ENCODE measurements at regions not wholly inside any gene's neighbourhood (a gene's known extent, or its start where the extent isn't known, plus 50 kb on each side); places are given as distances from the start of the nearest gene placed in this dataset.
A peak's percentile ranks its signal among the peaks of the same experiment; 100 is the strongest.

DNA sequence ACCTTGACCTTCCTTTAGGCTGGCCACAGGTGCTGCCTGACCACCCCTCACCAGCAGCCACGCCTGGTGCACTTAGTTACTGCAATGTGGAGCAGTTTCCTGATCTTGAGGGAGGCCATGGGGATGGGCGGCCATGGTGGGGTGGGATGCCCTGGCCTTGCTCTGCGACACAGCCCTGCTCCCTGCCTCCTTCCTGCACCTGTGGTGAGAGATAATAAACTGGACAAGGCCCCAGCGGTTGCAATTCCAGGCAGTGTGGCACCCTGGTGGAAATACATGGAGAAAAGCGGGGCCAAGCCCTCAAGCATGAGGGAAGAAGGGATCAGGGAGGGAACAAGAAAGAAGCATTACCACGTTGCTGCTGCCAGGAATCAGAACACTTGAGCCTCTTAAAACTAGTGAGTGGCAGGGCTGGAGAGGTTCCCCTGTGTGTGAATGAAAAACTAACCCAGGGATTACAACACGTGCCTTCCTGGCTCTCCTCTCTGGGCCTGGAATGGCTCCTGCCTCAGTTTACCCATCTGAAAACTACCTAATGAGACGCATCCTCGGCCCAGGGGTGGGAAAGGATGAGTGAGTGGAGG lies 213.2 kb downstream of the LY86 start:
- WGBS, 2 experiments (ENCODE audit: insufficient coverage in 2 of 2) = 80 to 90% methylated on average over 3 to 5 of the region's 9 CpGs
- Histone ChIP-seq H3K4me3 (ENCODE audit: extremely low read depth, insufficient read depth, low read length, poor library complexity, severe bottlenecking) (no peak overlapping the region), H3K4me1 (ENCODE audit: control insufficient read depth, insufficient read depth, low read length, poor library complexity, severe bottlenecking) (peaks cover 3% of the 10 kb centered on the region), H3K27ac (ENCODE audit: low read depth, low read length, severe bottlenecking) (no peak overlapping the region), H3K9me3 (ENCODE audit: control insufficient read depth, low read length) (no peaks in the 10 kb centered on the region), H3K36me3 (ENCODE audit: control insufficient read depth, insufficient read depth, low read length) (no peaks in the 10 kb centered on the region)

DNA sequence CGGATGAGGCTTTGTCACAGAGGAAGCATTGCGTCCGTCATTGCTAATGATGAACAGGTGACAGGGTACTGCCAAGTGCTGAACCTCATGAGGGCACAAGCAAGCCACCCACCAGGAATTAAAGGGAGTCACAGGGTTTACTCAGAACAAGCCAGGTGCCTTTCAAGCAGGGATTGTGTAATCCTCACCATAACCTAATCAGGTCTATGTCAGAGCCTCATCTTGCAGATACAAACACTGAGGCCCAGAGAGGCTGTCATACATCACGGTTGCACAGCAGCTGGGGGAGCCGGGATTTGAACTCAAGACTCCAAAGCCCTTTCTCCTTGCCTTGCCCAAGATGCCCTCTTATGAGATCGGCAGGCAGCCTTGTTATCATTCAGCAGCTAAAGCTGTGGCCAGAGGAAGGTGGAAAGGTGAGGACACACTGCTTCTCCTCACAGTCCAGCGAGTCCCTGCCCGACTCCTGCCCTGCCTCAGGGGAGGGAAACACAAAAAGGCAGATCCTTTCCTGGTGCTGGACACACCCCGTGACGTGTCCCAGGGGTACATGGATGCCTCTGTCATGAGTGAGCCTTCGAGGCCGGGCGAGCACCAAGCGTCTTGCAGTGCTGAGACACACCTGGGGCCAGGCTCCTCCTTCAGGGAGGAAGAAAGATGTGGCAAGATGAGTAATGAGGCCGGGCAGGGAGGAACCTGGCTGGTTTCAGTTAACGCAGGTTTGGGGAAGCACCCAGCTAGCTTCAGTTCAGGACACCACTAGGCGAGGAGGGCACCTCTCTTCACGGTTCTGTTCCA lies 214.9 kb downstream of the LY86 start:
- Histone ChIP-seq H3K4me1 (ENCODE audit: control insufficient read depth, insufficient read depth, low read length, poor library complexity, severe bottlenecking) (peaks cover 3% of the 10 kb centered on the region), H3K27ac (ENCODE audit: low read depth, low read length, severe bottlenecking) (no peak overlapping the region), H3K9me3 (ENCODE audit: control insufficient read depth, low read length) (no peaks in the 10 kb centered on the region), H3K4me3 (ENCODE audit: extremely low read depth, insufficient read depth, low read length, poor library complexity, severe bottlenecking) (no peak overlapping the region), H3K36me3 (ENCODE audit: control insufficient read depth, insufficient read depth, low read length) (no peaks in the 10 kb centered on the region)
- 86 to 89% methylated on average over 12 to 18 of the region's 18 CpGs for WGBS, 2 experiments (ENCODE audit: insufficient coverage in 2 of 2)

DNA sequence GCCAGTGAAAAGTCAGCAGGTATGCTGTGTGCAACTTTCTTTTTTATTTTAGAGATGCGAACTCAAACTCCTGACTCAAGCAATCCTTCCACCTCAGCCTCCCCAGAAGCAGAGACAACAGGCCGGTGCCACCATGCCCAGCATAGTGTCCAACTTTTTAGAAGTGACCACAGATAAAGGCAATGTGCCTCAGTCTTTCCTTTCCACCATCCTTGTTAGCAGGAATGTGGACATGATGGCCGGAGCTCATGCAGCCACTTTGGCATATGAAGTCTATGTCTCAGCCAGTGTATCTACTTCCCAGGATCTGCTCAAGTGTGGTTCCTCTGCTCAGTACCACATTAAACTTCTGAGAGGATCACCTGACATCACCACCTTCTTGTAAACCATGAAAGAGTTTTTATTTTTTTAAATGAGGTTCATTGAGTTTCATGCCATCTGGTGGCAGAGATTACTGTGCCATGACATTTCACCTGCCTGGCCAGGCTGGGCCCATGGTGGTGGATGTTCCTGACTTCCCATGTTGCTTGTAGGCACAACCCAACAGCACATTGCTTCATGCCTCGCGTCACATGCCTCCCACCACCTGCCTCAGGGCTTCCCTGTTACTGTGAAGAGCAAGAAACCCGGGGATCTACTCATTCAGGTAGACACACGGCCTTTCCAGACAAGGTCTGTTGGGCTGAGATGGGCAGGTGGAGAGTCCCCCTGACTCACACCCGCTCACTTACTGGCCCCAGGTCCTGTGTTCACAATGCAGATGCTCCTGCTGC lies 216.5 kb downstream of the LY86 start:
- peaks cover 3% of the 10 kb centered on the region for H3K4me1 ChIP-seq (ENCODE audit: control insufficient read depth, insufficient read depth, low read length, poor library complexity, severe bottlenecking)
- WGBS, 2 experiments (ENCODE audit: insufficient coverage in 2 of 2) = 93 to 94% methylated on average over 6 to 7 of the region's 8 CpGs
- H3K4me3 ChIP-seq (ENCODE audit: extremely low read depth, insufficient read depth, low read length, poor library complexity, severe bottlenecking) = no peak overlapping the region
- no peak overlapping the region for H3K27ac ChIP-seq (ENCODE audit: low read depth, low read length, severe bottlenecking)
- H3K36me3 ChIP-seq (ENCODE audit: control insufficient read depth, insufficient read depth, low read length) = no peaks in the 10 kb centered on the region
- no peaks in the 10 kb centered on the region for H3K9me3 ChIP-seq (ENCODE audit: control insufficient read depth, low read length)

DNA sequence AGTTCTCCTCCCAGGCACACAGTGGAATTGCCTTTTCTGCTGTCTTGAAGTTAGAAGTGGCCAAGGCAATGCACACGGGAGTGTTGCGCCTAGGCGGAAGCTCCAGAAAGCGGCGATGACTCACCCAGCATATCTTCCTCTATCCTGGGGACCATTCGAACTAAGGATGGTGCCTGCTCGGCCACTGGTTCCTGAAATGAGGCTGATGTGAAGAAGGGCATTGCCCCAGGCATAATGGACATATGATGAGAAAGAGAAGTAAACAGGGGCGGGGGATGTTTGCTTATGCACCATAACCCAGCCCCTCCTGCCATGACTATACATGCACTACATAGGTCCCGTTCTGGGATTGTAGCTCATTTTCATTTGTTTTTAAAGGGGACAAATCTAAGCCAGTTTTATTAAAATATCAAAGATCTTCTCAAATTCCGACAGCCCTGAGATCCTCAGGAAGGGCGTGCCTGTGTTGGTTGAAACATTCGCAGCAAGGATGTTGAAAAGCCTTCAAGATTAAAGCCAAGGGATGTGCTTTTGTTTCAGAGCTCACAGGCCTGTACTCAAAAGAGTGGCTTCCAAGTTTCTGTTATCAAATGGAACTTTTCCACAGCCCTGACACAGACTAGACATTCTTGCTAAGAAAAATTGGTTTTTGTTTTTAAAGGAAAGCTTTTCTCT lies 218.5 kb downstream of the LY86 start:
- 95 to 96% methylated on average over 10 to 11 of the region's 12 CpGs for WGBS, 2 experiments (ENCODE audit: insufficient coverage in 2 of 2)
- H3K9me3 ChIP-seq (ENCODE audit: control insufficient read depth, low read length) = no peaks in the 10 kb centered on the region
- no peak overlapping the region for H3K27ac ChIP-seq (ENCODE audit: low read depth, low read length, severe bottlenecking)
- H3K36me3 ChIP-seq (ENCODE audit: control insufficient read depth, insufficient read depth, low read length) = no peaks in the 10 kb centered on the region
- no peak overlapping the region for H3K4me3 ChIP-seq (ENCODE audit: extremely low read depth, insufficient read depth, low read length, poor library complexity, severe bottlenecking)
- H3K4me1 ChIP-seq (ENCODE audit: control insufficient read depth, insufficient read depth, low read length, poor library complexity, severe bottlenecking) = peaks cover 13% of the 10 kb centered on the region

DNA sequence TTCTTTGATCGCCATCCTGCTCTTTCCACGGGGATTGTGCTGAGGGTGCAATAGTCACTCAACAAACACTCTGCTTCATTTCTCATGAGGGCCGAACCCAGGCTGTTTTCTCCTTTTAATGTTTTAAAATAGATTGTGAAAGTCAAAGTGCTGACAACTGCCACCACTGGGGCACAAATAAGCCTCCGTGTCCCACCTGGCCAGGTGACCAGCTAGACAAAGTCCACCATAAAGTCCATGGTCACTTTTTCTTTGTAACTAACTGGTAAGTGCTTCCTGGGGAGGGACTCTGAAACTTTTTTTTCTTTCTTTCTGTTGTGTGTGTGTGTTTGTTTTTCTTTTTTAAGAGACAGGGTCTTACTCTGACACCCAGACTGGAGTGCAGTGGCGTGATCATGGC lies 219.8 kb downstream of the LY86 start:
- Histone ChIP-seq H3K4me3 (ENCODE audit: extremely low read depth, insufficient read depth, low read length, poor library complexity, severe bottlenecking) (no peak overlapping the region), H3K36me3 (ENCODE audit: control insufficient read depth, insufficient read depth, low read length) (no peaks in the 10 kb centered on the region), H3K9me3 (ENCODE audit: control insufficient read depth, low read length) (no peaks in the 10 kb centered on the region), H3K27ac (ENCODE audit: low read depth, low read length, severe bottlenecking) (no peak overlapping the region), H3K4me1 (ENCODE audit: control insufficient read depth, insufficient read depth, low read length, poor library complexity, severe bottlenecking) (peaks cover 18% of the 10 kb centered on the region)
- 100% methylated on average over 2 of the region's 5 CpGs; no CpG with 5 or more reads in 1 of the 2 experiments for WGBS, 2 experiments (ENCODE audit: insufficient coverage in 2 of 2)

DNA sequence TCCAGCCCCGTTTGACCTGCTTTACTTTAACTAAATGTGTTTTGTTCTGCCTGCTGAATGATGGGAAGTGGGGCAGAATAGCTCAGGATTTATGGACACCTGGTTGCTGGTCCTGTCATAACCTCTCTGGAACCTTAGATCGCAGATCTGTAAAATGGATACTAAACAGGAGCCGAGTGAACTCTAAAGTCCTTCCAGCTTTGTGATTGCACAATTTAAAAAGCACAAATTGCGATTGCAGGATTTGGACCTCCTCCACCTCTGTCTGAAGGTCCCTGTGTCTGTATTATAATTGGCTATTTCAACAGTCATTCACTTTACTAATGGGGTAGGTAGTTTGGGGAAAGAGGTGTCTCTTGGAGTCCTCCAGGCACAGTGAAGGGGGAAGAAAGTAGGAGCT lies 220.4 kb downstream of the LY86 start:
- 91 to 97% methylated on average over 2 to 3 of the region's 4 CpGs for WGBS, 2 experiments (ENCODE audit: insufficient coverage in 2 of 2)
- H3K9me3 ChIP-seq (ENCODE audit: control insufficient read depth, low read length) = no peaks in the 10 kb centered on the region

DNA sequence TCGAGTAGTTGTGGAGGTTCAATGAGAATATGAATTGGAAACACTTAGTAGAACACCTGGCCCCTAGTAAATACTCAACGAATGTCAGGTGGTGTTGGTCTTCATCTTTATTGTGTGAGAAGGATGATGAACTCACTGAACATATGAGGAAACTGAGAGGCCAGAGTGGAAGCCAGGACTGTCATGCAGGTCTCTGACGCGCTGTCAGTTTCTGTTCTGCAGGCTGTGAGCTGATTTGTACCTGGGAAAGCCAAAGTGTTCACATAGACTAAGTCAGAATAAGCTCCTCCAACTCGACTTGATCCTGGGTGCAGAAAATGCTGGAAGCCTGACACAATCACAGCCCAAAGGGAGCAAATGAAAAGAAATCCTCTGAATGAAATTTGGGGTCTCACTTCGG lies 222.2 kb downstream of the LY86 start:
- H3K9me3 ChIP-seq (ENCODE audit: control insufficient read depth, low read length) = no peaks in the 10 kb centered on the region
- no peaks in the 10 kb centered on the region for H3K36me3 ChIP-seq (ENCODE audit: control insufficient read depth, insufficient read depth, low read length)
- H3K27ac ChIP-seq (ENCODE audit: low read depth, low read length, severe bottlenecking) = peak overlapping the region; percentile 88
- H3K4me1 ChIP-seq (ENCODE audit: control insufficient read depth, insufficient read depth, low read length, poor library complexity, severe bottlenecking) = peaks cover 18% of the 10 kb centered on the region
- no peak overlapping the region for H3K4me3 ChIP-seq (ENCODE audit: extremely low read depth, insufficient read depth, low read length, poor library complexity, severe bottlenecking)
- 71 to 93% methylated on average over 4 of the region's 6 CpGs for whole genome bisulfite sequencing, 2 experiments (ENCODE audit: insufficient coverage in 2 of 2)

More for the DNA sequence above, 220.4 kb downstream of the LY86 start:
- peaks cover 18% of the 10 kb centered on the region for H3K4me1 ChIP-seq (ENCODE audit: control insufficient read depth, insufficient read depth, low read length, poor library complexity, severe bottlenecking)
- H3K36me3 ChIP-seq (ENCODE audit: control insufficient read depth, insufficient read depth, low read length) = no peaks in the 10 kb centered on the region
- no peak overlapping the region for H3K4me3 ChIP-seq (ENCODE audit: extremely low read depth, insufficient read depth, low read length, poor library complexity, severe bottlenecking)
- no peak overlapping the region for H3K27ac ChIP-seq (ENCODE audit: low read depth, low read length, severe bottlenecking)

DNA sequence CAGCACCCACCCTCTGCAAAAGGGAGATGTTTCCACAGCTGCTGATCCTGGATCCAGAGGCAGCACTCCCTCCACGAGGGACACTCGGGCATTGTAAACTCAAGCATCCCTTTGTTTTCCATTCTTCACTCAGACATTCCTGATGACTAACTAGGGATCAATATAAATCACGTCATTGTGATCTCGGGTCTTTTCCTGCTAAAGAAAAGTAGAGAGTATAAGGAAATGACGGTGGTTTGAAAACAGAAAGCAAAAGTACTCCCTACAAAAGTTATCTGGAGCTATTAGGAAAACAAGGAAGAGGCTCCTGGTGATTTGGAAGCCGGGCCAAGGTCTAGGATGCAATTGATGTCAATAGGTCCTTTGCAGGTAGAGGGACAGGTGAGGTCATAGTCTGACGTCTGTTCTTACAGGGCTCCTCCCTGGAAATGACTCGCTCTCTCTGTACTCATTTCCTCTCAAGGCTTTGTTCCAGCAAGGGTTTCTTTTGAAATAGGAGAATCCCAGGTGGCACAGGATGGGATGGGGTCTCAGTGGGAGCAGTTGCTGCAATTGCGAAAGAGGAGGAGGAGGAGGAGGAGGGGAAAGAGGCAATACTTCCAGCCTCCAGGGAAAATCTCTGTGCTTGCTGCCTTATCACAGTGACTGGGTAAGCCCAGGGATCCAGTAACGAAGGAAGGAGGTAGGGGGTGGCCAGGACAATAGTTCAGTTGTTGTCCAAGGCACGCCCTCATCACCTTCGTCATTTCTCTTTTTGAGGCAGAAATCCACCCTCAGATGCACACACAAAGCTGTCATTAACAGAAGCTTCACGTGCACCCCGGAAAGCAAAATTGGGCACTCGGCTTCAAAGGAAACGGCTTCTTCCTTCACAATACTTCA lies 222.8 kb downstream of the LY86 start:
- H3K27ac ChIP-seq (ENCODE audit: low read depth, low read length, severe bottlenecking) = peak overlapping the region; percentile 88
- peaks cover 18% of the 10 kb centered on the region for H3K4me1 ChIP-seq (ENCODE audit: control insufficient read depth, insufficient read depth, low read length, poor library complexity, severe bottlenecking)
- no peaks in the 10 kb centered on the region for H3K9me3 ChIP-seq (ENCODE audit: control insufficient read depth, low read length)
- H3K36me3 ChIP-seq (ENCODE audit: control insufficient read depth, insufficient read depth, low read length) = no peaks in the 10 kb centered on the region
- no peak overlapping the region for H3K4me3 ChIP-seq (ENCODE audit: extremely low read depth, insufficient read depth, low read length, poor library complexity, severe bottlenecking)
- 31 to 42% methylated on average over 9 to 11 of the region's 16 CpGs for WGBS, 2 experiments (ENCODE audit: insufficient coverage in 2 of 2)

DNA sequence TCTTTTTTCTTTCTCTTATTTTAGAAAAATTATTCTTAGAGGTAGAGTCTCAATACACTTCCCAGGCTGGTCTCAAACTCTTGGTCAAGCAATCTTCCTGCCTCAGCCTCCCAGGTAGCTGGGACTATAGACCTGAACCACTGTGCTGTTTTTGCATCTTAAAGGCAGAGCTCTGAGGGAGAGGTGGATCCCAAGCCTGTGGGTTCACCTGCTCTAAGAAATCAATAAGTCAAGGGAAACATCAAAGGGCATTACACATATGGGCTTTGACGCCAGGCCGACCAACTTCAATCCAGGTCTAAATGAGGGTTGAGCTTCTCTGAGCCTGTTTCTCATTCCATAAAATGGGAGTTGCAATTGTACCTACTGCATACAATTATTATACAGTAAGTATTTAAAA lies 223.9 kb downstream of the LY86 start:
- H3K9me3 ChIP-seq (ENCODE audit: control insufficient read depth, low read length) = no peaks in the 10 kb centered on the region
- no peaks in the 10 kb centered on the region for H3K36me3 ChIP-seq (ENCODE audit: control insufficient read depth, insufficient read depth, low read length)
- peaks cover 18% of the 10 kb centered on the region for H3K4me1 ChIP-seq (ENCODE audit: control insufficient read depth, insufficient read depth, low read length, poor library complexity, severe bottlenecking)
- no peak overlapping the region for H3K4me3 ChIP-seq (ENCODE audit: extremely low read depth, insufficient read depth, low read length, poor library complexity, severe bottlenecking)
- 92% methylated on average over 2 of the region's 2 CpGs; no CpG with 5 or more reads in 1 of the 2 experiments for WGBS, 2 experiments (ENCODE audit: insufficient coverage in 2 of 2)
- H3K27ac ChIP-seq (ENCODE audit: low read depth, low read length, severe bottlenecking) = no peak overlapping the region

DNA sequence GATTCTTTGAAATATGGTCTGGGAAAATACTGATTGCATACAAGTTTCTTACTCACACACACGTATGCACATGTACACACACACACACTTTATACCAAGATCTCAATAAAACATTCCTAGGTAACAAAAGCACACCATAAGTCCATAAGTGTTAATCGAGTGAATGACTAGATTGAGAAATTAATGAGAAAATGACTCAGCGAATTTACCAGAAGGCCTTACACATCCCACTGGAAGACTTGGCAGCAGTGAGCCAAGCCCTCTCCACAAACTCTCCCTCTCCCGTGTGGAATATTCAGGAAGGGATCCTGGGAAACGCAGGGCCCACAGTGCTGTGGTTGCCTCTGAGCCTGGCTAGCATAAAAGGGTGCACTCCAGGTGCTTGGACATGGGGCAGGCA lies 227.2 kb downstream of the LY86 start:
- WGBS, 2 experiments (ENCODE audit: insufficient coverage in 2 of 2) = 80 to 100% methylated on average over 1 of the region's 5 CpGs
- Histone ChIP-seq H3K27ac (ENCODE audit: low read depth, low read length, severe bottlenecking) (no peak overlapping the region), H3K4me1 (ENCODE audit: control insufficient read depth, insufficient read depth, low read length, poor library complexity, severe bottlenecking) (peaks cover 17% of the 10 kb centered on the region), H3K9me3 (ENCODE audit: control insufficient read depth, low read length) (no peaks in the 10 kb centered on the region), H3K36me3 (ENCODE audit: control insufficient read depth, insufficient read depth, low read length) (no peaks in the 10 kb centered on the region), H3K4me3 (ENCODE audit: extremely low read depth, insufficient read depth, low read length, poor library complexity, severe bottlenecking) (no peak overlapping the region)

All from mesodermal cell (in vitro differentiated cells).